GM23248 (cell line): ENCODE measurements at regions not wholly inside any gene's neighbourhood (a gene's known extent, or its start where the extent isn't known, plus 50 kb on each side); places are given as distances from the start of the nearest gene placed in this dataset.

Experiments used
- DNase-seq: peaks from one replicate; pipeline ENCODE4 v3.0.0-alpha.2; 2015
- H2AFZ ChIP-seq: fragments of 200-600 bp; sonication (generic); 2 replicates; pipeline ENCODE4 v1.6.1; 2016; ENCODE audit warnings: antibody characterized with exemption
- H3F3A ChIP-seq: fragments of 200-600 bp; sonication (generic); 2 replicates; pipeline ENCODE4 v1.6.1; 2016; ENCODE audit warnings: mild to moderate bottlenecking, antibody characterized with exemption, mixed run types; ENCODE audit not compliant: insufficient read depth
- H3K27ac ChIP-seq: fragments of 200-600 bp; sonication (generic); 2 replicates; pipeline ENCODE4 v1.5.1; 2016; ENCODE audit warnings: mild to moderate bottlenecking
- H3K27me3 ChIP-seq: fragments of 200-600 bp; sonication (generic); replicated peaks from 2 replicates; pipeline ENCODE4 v1.6.1; 2016; ENCODE audit warnings: mild to moderate bottlenecking; ENCODE audit not compliant: insufficient read depth
- H3K36me3 ChIP-seq: fragments of 200-600 bp; sonication (generic); 2 replicates; pipeline ENCODE4 v1.6.1; 2016; ENCODE audit warnings: low read depth, mild to moderate bottlenecking
- H3K4me1 ChIP-seq: fragments of 200-600 bp; sonication (generic); 2 replicates; pipeline ENCODE4 v1.6.1; 2016; ENCODE audit warnings: mild to moderate bottlenecking; ENCODE audit not compliant: insufficient read depth
- H3K4me2 ChIP-seq: fragments of 200-600 bp; sonication (generic); one replicate; pipeline ENCODE4 v1.6.1; 2016; ENCODE audit warnings: mild to moderate bottlenecking; ENCODE audit not compliant: unreplicated experiment
- H3K4me3 ChIP-seq: fragments of 200-600 bp; sonication (generic); 2 replicates; pipeline ENCODE4 v1.5.1; 2016; ENCODE audit warnings: mild to moderate bottlenecking
- H3K79me2 ChIP-seq: fragments of 200-600 bp; sonication (generic); 2 replicates; pipeline ENCODE4 v1.6.1; 2016; ENCODE audit warnings: mild to moderate bottlenecking; ENCODE audit not compliant: insufficient read depth
- H3K9ac ChIP-seq: fragments of 200-600 bp; sonication (generic); 2 replicates; pipeline ENCODE4 v1.6.1; 2016; ENCODE audit warnings: mild to moderate bottlenecking
- H3K9me2 ChIP-seq: fragments of 200-600 bp; sonication (generic); 2 replicates; pipeline ENCODE4 v1.6.1; 2016; ENCODE audit warnings: mixed run types, mild to moderate bottlenecking, moderate library complexity; ENCODE audit not compliant: insufficient read depth
- H3K9me3 ChIP-seq: fragments of 200-600 bp; sonication (generic); one replicate; pipeline ENCODE4 v1.6.1; 2017; ENCODE audit warnings: low read depth
- H4K20me1 ChIP-seq: fragments of 200-600 bp; sonication (generic); 2 replicates; pipeline ENCODE4 v1.6.0; 2016; ENCODE audit not compliant: insufficient read depth
- EZH2 ChIP-seq: fragments of 200-600 bp; sonication (generic); IDR thresholded peaks from 2 replicates; pipeline ENCODE4 v1.6.1; 2018; ENCODE audit warnings: antibody characterized with exemption, mild to moderate bottlenecking; ENCODE audit not compliant: insufficient read depth, poor library complexity, severe bottlenecking
- EZH2phosphoT487 ChIP-seq: fragments of 200-600 bp; sonication (generic); IDR thresholded peaks from 2 replicates; pipeline ENCODE4 v1.6.1; 2018; ENCODE audit warnings: antibody characterized with exemption, moderate library complexity, mild to moderate bottlenecking, low read depth; ENCODE audit not compliant: insufficient read depth
- WGBS, 2 experiments: methylation state at CpG; one replicate each; pipeline ENCODE4 v1.1.6; 2015 to 2017; ENCODE audit warnings: low lambda C conversion rate in 2 of 2, low coverage in 1 of 2; ENCODE audit errors: missing lambda C conversion rate in 2 of 2; 5-methylcytosine and 5-hydroxymethylcytosine counted together
- in situ Hi-C: fragments of 300-500 bp; cut with MboI; formaldehyde crosslinking; loops from 2 replicates; pipeline ENCODE4 v1.15.0; 2020

GRCh38 chr6:169045486-169045885, 208.2 kb downstream of the THBS2 start:
- H3K4me3 ChIP-seq: no peak overlapping the region

GRCh38 chr6:169044381-169045230, 209.0 kb downstream of the THBS2 start:
- no peak overlapping the region for H3K27ac ChIP-seq
- H3K36me3 ChIP-seq: no peaks in the 10 kb centered on the region
- H3K9ac ChIP-seq: no peak overlapping the region
- peaks cover 10% of the 10 kb centered on the region for H3F3A ChIP-seq
- TF ChIP-seq EZH2phosphoT487 (no peak), EZH2 (no peak)
- 40 to 43% methylated on average over 14 of the region's 14 CpGs for WGBS, 2 experiments
- H3K9me2 ChIP-seq: no peaks in the 10 kb centered on the region
- H2AFZ ChIP-seq: peak overlapping the region; percentile 7; the same call in 1 of the 2 replicates
- no peaks in the 10 kb centered on the region for H3K27me3 ChIP-seq
- H3K79me2 ChIP-seq: no peaks in the 10 kb centered on the region
- no peaks in the 10 kb centered on the region for H4K20me1 ChIP-seq
- DNase-seq: peak; percentile 35
- H3K9me3 ChIP-seq: no peaks in the 10 kb centered on the region
- H3K4me1 ChIP-seq: peaks cover 14% of the 10 kb centered on the region
- H3K4me3 ChIP-seq: no peak overlapping the region
- H3K4me2 ChIP-seq: no peak overlapping the region
- in situ Hi-C loops: no loop called here

More at GRCh38 chr6:169045486-169045885, 208.2 kb downstream of the THBS2 start:
- no peak overlapping the region for H3K4me2 ChIP-seq
- no peak overlapping the region for H3K9ac ChIP-seq
- H3K9me3 ChIP-seq: no peaks in the 10 kb centered on the region
- no peak for TF ChIP-seq EZH2phosphoT487
- no peak for TF ChIP-seq EZH2
- no peaks in the 10 kb centered on the region for H3K9me2 ChIP-seq
- no peak overlapping the region for H2AFZ ChIP-seq
- H3K36me3 ChIP-seq: no peaks in the 10 kb centered on the region
- H3K79me2 ChIP-seq: no peaks in the 10 kb centered on the region
- in situ Hi-C loops: no loop called here
- no peaks in the 10 kb centered on the region for H3K27me3 ChIP-seq
- H4K20me1 ChIP-seq: no peaks in the 10 kb centered on the region
- WGBS, 2 experiments: 42 to 45% methylated on average over 4 to 5 of the region's 5 CpGs
- DNase-seq: peak; percentile 7
- H3F3A ChIP-seq: peaks cover 10% of the 10 kb centered on the region
- peaks cover 14% of the 10 kb centered on the region for H3K4me1 ChIP-seq
- H3K27ac ChIP-seq: no peak overlapping the region

- no peaks in the 10 kb centered on the region for H3K9me3 ChIP-seq
- DNase-seq: peak; percentile 34
- H3K4me2 ChIP-seq: no peak overlapping the region
- peaks cover 10% of the 10 kb centered on the region for H3F3A ChIP-seq
- H3K9ac ChIP-seq: no peak overlapping the region
- H3K27ac ChIP-seq: no peak overlapping the region
- no peak overlapping the region for H2AFZ ChIP-seq
- no peaks in the 10 kb centered on the region for H3K36me3 ChIP-seq
- H4K20me1 ChIP-seq: no peaks in the 10 kb centered on the region
- no peak overlapping the region for H3K4me3 ChIP-seq
- in situ Hi-C loops: no loop called here
- WGBS, 2 experiments: 90 to 92% methylated on average over 5 of the region's 5 CpGs
- no peaks in the 10 kb centered on the region for H3K27me3 ChIP-seq
- TF ChIP-seq EZH2 (no peak), EZH2phosphoT487 (no peak)
- no peaks in the 10 kb centered on the region for H3K79me2 ChIP-seq
- no peaks in the 10 kb centered on the region for H3K9me2 ChIP-seq
- peaks cover 13% of the 10 kb centered on the region for H3K4me1 ChIP-seq
Measured at GRCh38 chr6:169042061-169042460, 211.6 kb downstream of the THBS2 start.

- Histone ChIP-seq H4K20me1 (no peaks in the 10 kb centered on the region), H3K9me2 (no peaks in the 10 kb centered on the region), H3F3A (peaks cover 7% of the 10 kb centered on the region), H3K27me3 (no peaks in the 10 kb centered on the region), H3K36me3 (no peaks in the 10 kb centered on the region), H3K79me2 (no peaks in the 10 kb centered on the region), H3K27ac (no peak overlapping the region), H3K9ac (no peak overlapping the region), H3K4me1 (peaks cover 7% of the 10 kb centered on the region), H2AFZ (no peak overlapping the region), H3K4me2 (no peak overlapping the region), H3K9me3 (no peaks in the 10 kb centered on the region), H3K4me3 (no peak overlapping the region)
- in situ Hi-C loops: no loop called here
- DNase-seq: no peak
- TF ChIP-seq EZH2phosphoT487 (no peak), EZH2 (no peak)
- WGBS, 2 experiments: 85 to 89% methylated on average over 9 of the region's 9 CpGs
Measured at GRCh38 chr6:169041078-169041477, 212.6 kb downstream of the THBS2 start.
